ENCODE measurements at regions not wholly inside any gene's neighbourhood (a gene's known extent, or its start where the extent isn't known, plus 50 kb on each side); places are given as distances from the start of the nearest gene placed in this dataset.

DNA sequence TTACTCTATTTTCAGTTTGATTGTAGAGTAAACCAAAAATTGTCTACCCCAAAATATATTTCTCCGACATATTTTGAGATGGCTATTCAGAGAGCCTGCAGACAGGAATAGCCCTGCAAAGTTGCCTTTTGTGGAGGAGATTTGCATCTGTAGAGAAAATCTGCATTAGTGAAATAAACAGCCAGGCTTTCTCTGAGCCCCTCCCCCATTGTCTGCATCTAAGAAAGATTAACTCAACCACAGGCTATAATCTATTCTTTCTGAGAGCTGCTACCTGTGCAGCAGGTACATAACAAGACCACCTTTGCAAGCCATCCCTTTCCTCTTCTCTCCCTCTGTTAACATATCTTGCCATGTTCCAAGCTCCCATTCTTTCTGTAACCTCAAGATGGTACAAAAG, 1034.2 kb downstream of the SORCS3 start:
- ChIA-PET CTCF (no interaction called here), POLR2A (no interaction called here)
- no peak for TF ChIP-seq ZNF384 (IDR thresholded peaks at IDR 0.05)
- TF ChIP-seq FOXK2 (IDR thresholded peaks at IDR 0.05): no peak
- TF ChIP-seq FOXM1 (IDR thresholded peaks at IDR 0.05; ENCODE audit: borderline replicate concordance): no peak
- no peak for TF ChIP-seq BHLHE40 (IDR thresholded peaks at IDR 0.05; ENCODE audit: borderline replicate concordance)
- TF ChIP-seq ARNT (IDR thresholded peaks at IDR 0.05): no peak
- TF ChIP-seq, protein P1, sequence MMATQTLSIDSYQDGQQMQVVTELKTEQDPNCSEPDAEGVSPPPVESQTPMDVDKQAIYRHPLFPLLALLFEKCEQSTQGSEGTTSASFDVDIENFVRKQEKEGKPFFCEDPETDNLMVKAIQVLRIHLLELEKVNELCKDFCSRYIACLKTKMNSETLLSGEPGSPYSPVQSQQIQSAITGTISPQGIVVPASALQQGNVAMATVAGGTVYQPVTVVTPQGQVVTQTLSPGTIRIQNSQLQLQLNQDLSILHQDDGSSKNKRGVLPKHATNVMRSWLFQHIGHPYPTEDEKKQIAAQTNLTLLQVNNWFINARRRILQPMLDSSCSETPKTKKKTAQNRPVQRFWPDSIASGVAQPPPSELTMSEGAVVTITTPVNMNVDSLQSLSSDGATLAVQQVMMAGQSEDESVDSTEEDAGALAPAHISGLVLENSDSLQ (IDR thresholded peaks at IDR 0.05): no peak
- no peak for TF ChIP-seq LEF1 (IDR thresholded peaks at IDR 0.05; ENCODE audit: borderline replicate concordance)
- no peak for TF ChIP-seq SP1 (IDR thresholded peaks at IDR 0.05)
- no peak for TF ChIP-seq NFRKB (IDR thresholded peaks at IDR 0.05)
- no peak for TF ChIP-seq CTBP1 (IDR thresholded peaks at IDR 0.05; ENCODE audit: borderline replicate concordance)
- TF ChIP-seq ELF4 (IDR thresholded peaks at IDR 0.05): no peak
- TF ChIP-seq TARDBP (IDR thresholded peaks at IDR 0.05): no peak
- TF ChIP-seq HDGF (IDR thresholded peaks at IDR 0.05; ENCODE audit: borderline replicate concordance): no peak
- TF ChIP-seq SUZ12 (IDR thresholded peaks at IDR 0.05): no peak
- TF ChIP-seq FOXA1 (IDR thresholded peaks at IDR 0.05): no peak
- TF ChIP-seq L3MBTL2 (conservative IDR thresholded peaks at IDR 0.05): no peak
- no peak for DNase-seq (ENCODE audit: extremely low spot score)

DNA sequence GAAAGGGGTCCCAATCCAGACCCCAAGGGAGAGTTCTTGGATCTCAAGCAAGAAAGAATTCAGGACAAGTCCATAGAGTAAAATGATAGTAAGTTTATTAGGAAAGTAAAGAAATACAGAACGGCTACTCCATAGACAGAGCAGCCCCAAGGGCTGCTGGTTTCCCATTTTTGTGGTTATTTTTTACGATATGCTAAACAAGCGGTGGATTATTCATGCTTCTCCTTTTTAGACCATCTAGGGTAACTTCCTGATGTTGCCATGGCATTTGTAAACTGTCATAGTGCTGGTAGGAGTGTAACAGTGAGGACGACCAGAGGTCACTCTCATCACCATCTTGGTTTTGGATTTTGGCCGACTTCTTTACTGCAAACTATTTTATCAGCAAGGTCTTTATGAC, 1033.4 kb downstream of the SORCS3 start:
- DNase-seq (ENCODE audit: extremely low spot score): no peak
- CTCF ChIA-PET: no interaction called here
- TF ChIP-seq TARDBP (IDR thresholded peaks at IDR 0.05) (no peak), SUZ12 (IDR thresholded peaks at IDR 0.05) (no peak), SP1 (IDR thresholded peaks at IDR 0.05) (no peak), ELF4 (IDR thresholded peaks at IDR 0.05) (no peak), FOXK2 (IDR thresholded peaks at IDR 0.05) (no peak), HDGF (IDR thresholded peaks at IDR 0.05; ENCODE audit: borderline replicate concordance) (no peak), BHLHE40 (IDR thresholded peaks at IDR 0.05; ENCODE audit: borderline replicate concordance) (no peak), LEF1 (IDR thresholded peaks at IDR 0.05; ENCODE audit: borderline replicate concordance) (no peak), ZNF384 (IDR thresholded peaks at IDR 0.05) (no peak), L3MBTL2 (conservative IDR thresholded peaks at IDR 0.05) (no peak), NFRKB (IDR thresholded peaks at IDR 0.05) (no peak), ARNT (IDR thresholded peaks at IDR 0.05) (no peak), FOXM1 (IDR thresholded peaks at IDR 0.05; ENCODE audit: borderline replicate concordance) (no peak)
- TF ChIP-seq, protein P1 (IDR thresholded peaks at IDR 0.05): no peak
- POLR2A ChIA-PET: no interaction called here

DNA sequence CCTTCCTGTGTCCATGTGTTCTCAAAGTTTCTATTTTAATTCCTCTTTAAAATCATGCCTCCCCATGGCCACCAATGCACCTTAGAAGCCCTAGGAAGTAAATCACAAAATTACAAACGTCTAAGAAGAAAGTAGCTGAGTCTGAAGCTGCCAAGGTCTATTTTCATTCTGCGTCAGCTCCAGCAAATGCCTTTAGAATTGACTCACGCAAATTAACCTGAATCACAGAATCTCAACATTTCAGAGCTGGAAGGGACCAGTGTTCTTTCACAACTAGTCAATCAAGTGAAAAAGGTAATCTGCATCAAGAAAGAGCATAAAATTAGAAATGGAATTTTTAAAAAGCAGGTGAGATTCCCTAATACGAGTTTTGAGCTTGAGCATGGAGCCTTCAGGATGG, 1017.6 kb downstream of the SORCS3 start:
- no peak for DNase-seq (ENCODE audit: extremely low spot score)
- ChIA-PET POLR2A (no interaction called here), CTCF (no interaction called here)
- TF ChIP-seq ELF4 (IDR thresholded peaks at IDR 0.05) (no peak), ARNT (IDR thresholded peaks at IDR 0.05) (no peak), FOXA1 (IDR thresholded peaks at IDR 0.05) (no peak), CTBP1 (IDR thresholded peaks at IDR 0.05; ENCODE audit: borderline replicate concordance) (no peak), L3MBTL2 (conservative IDR thresholded peaks at IDR 0.05) (no peak), HDGF (IDR thresholded peaks at IDR 0.05; ENCODE audit: borderline replicate concordance) (no peak), BHLHE40 (IDR thresholded peaks at IDR 0.05; ENCODE audit: borderline replicate concordance) (no peak), TARDBP (IDR thresholded peaks at IDR 0.05) (no peak), NFRKB (IDR thresholded peaks at IDR 0.05) (no peak), ZNF384 (IDR thresholded peaks at IDR 0.05) (no peak)

DNA sequence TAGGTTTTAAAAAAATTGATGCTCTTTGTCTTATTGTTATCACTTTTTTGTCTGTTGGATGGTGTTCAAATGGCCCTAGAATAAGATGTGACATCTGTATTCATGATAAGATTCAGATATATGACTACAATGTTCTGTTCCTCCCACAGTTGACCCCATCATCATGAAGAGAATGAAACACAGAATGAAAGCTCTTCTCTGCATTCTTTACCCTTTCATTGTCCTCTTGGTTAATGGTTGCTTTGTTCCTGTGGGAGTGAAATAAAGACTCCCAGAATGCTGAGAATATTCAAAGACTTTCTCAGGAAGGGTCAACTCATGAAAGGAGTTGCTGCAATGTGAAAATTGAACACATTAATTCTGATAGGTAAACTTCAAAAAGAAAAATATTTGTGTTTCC, 1015.8 kb downstream of the SORCS3 start:
- ChIA-PET CTCF (no interaction called here), POLR2A (no interaction called here)
- no peak for DNase-seq (ENCODE audit: extremely low spot score)
- TF ChIP-seq SUZ12 (IDR thresholded peaks at IDR 0.05) (no peak), FOXK2 (IDR thresholded peaks at IDR 0.05) (no peak), LEF1 (IDR thresholded peaks at IDR 0.05; ENCODE audit: borderline replicate concordance) (no peak), FOXA1 (IDR thresholded peaks at IDR 0.05) (no peak), TARDBP (IDR thresholded peaks at IDR 0.05) (no peak), CTBP1 (IDR thresholded peaks at IDR 0.05; ENCODE audit: borderline replicate concordance) (no peak), BHLHE40 (IDR thresholded peaks at IDR 0.05; ENCODE audit: borderline replicate concordance) (no peak), ARNT (IDR thresholded peaks at IDR 0.05) (no peak), SP1 (IDR thresholded peaks at IDR 0.05) (no peak), ZNF384 (IDR thresholded peaks at IDR 0.05) (no peak), ELF4 (IDR thresholded peaks at IDR 0.05) (no peak), NFRKB (IDR thresholded peaks at IDR 0.05) (no peak)
- TF ChIP-seq, protein P1 (IDR thresholded peaks at IDR 0.05): no peak

DNA sequence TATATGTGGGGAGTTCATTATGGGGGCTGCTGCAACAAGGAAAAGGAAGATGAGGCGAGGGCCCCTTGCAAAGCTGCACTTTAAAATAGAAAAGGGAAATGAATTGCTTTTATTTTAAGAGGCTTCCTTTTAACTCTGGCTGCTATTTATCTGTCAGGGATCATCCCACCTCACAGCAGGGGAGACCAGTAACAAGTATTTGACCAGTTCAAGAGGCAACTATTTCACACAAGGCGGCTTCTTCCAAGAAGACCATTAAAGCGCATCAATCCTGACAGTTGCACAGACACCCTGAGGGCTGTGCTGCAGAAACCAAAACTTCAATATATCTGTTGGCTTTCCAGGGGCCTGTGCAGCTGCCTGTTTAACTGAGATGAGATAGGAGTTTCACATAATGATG, 1009.2 kb downstream of the SORCS3 start:
- POLR2A ChIA-PET: no interaction called here
- CTCF ChIA-PET: no interaction called here
- DNase-seq (ENCODE audit: extremely low spot score): no peak
- no peak for TF ChIP-seq FOXK2 (IDR thresholded peaks at IDR 0.05)
- TF ChIP-seq LEF1 (IDR thresholded peaks at IDR 0.05; ENCODE audit: borderline replicate concordance): no peak
- no peak for TF ChIP-seq HDGF (IDR thresholded peaks at IDR 0.05; ENCODE audit: borderline replicate concordance)
- no peak for TF ChIP-seq TARDBP (IDR thresholded peaks at IDR 0.05)
- no peak for TF ChIP-seq ARNT (IDR thresholded peaks at IDR 0.05)
- no peak for TF ChIP-seq FOXM1 (IDR thresholded peaks at IDR 0.05; ENCODE audit: borderline replicate concordance)
- TF ChIP-seq, protein P1 (IDR thresholded peaks at IDR 0.05): no peak
- TF ChIP-seq ELF4 (IDR thresholded peaks at IDR 0.05): no peak
- no peak for TF ChIP-seq SP1 (IDR thresholded peaks at IDR 0.05)
- no peak for TF ChIP-seq L3MBTL2 (conservative IDR thresholded peaks at IDR 0.05)
- TF ChIP-seq CTBP1 (IDR thresholded peaks at IDR 0.05; ENCODE audit: borderline replicate concordance): no peak
- TF ChIP-seq ZNF384 (IDR thresholded peaks at IDR 0.05): no peak
- no peak for TF ChIP-seq FOXA1 (IDR thresholded peaks at IDR 0.05)
- no peak for TF ChIP-seq SUZ12 (IDR thresholded peaks at IDR 0.05)
- TF ChIP-seq BHLHE40 (IDR thresholded peaks at IDR 0.05; ENCODE audit: borderline replicate concordance): no peak
- no peak for TF ChIP-seq NFRKB (IDR thresholded peaks at IDR 0.05)

All from HEK293T (cell line).